Endothelial cell of umbilical vein (primary cell): ENCODE measurements at regions not wholly inside any gene's neighbourhood (a gene's known extent, or its start where the extent isn't known, plus 50 kb on each side); places are given as distances from the start of the nearest gene placed in this dataset.

Experiments used
- BruUV-seq: library from RNA; stranded (reverse); fragments of 400-500 nt; replicated peaks from 2 replicates; lab custom pipeline; 2021; lab: Mats Ljungman, UMichigan
- CTCF ChIA-PET: fragments of 300-600, 350-600 bp; sonication (Branson Sonifier 250); formaldehyde crosslinking; loops from one replicate; lab custom pipeline; 2021; ENCODE audit warnings: antibody characterized with exemption, inconsistent platforms; lab: Charles Lee
- POLR2A ChIA-PET: fragments of 300-600, 350-600 bp; sonication (Branson Sonifier 250); formaldehyde crosslinking; loops from one replicate; lab custom pipeline; 2021; ENCODE audit warnings: antibody characterized with exemption, inconsistent platforms; lab: Charles Lee
- DNase-seq: peaks from one replicate; pipeline ENCODE4 v3.0.0-alpha.2; 2011; ENCODE audit warnings: low read depth, low spot score
- FAIRE-seq: peaks from 2 replicates; lab custom pipeline; 2011; peaks lifted over from hg19 to GRCh38; lab: Jason Lieb, UNC
- H2AFZ ChIP-seq: 2 replicates; pipeline ENCODE4 v1.6.0; 2012; ENCODE audit warnings: low read depth, low read length, control low read depth, inconsistent platforms
- H3K27ac ChIP-seq: 2 replicates; pipeline ENCODE4 v1.5.1; 2011; ENCODE audit warnings: low read depth, mild to moderate bottlenecking, control low read depth, low read length, moderate library complexity; ENCODE audit not compliant: insufficient read depth
- H3K27me3 ChIP-seq, 2 experiments: 2 replicates each; pipeline versions ENCODE4 v1.6.0 to v1.6.1; 2011; ENCODE audit warnings: low read length in 2 of 2, mixed read lengths in 1 of 2; ENCODE audit not compliant: control insufficient read depth in 2 of 2, insufficient read depth in 2 of 2
- H3K36me3 ChIP-seq, 2 experiments: 2 replicates in 1 of 2; 3 replicates in 1 of 2; pipeline ENCODE4 v1.5.1; 2011; ENCODE audit warnings: low read length in 2 of 2, mild to moderate bottlenecking in 1 of 2, moderate library complexity in 1 of 2; ENCODE audit not compliant: control insufficient read depth in 2 of 2, insufficient read depth in 2 of 2; ENCODE audit errors: extremely low read depth in 1 of 2
- H3K4me1 ChIP-seq: 3 replicates; pipeline ENCODE4 v1.5.1; 2011; ENCODE audit warnings: mild to moderate bottlenecking, low read length; ENCODE audit not compliant: control insufficient read depth, insufficient read depth; ENCODE audit errors: extremely low read depth
- H3K4me2 ChIP-seq: 2 replicates; pipeline ENCODE4 v1.6.1; 2011; ENCODE audit warnings: low read length, control low read depth, mixed read lengths; ENCODE audit not compliant: insufficient read depth
- H3K4me3 ChIP-seq, 3 experiments: fragments of 200-600 bp in 1 of 3; sonication (generic), shearing (Covaris generic) in 1 of 3; replicated peaks in 1 of 3; 2 replicates each; pipeline ENCODE4 v1.5.1; 2011 to 2016; ENCODE audit warnings: control low read depth in 3 of 3, low read length in 3 of 3, mild to moderate bottlenecking in 2 of 3, inconsistent platforms in 1 of 3, low read depth in 1 of 3, moderate library complexity in 1 of 3; ENCODE audit not compliant: insufficient read depth in 1 of 3
- H3K79me2 ChIP-seq: 2 replicates; pipeline ENCODE4 v1.6.0; 2012; ENCODE audit warnings: low read length, inconsistent platforms; ENCODE audit not compliant: control insufficient read depth, insufficient read depth
- H3K9ac ChIP-seq: replicated peaks from 2 replicates; pipeline ENCODE3; 2011; ENCODE audit warnings: low read length, control low read depth; ENCODE audit not compliant: insufficient read depth; ENCODE audit errors: extremely low read depth
- H3K9me1 ChIP-seq: replicated peaks from 3 replicates; pipeline ENCODE4 v1.6.0; 2011; ENCODE audit warnings: mild to moderate bottlenecking, low read length; ENCODE audit not compliant: control insufficient read depth, insufficient read depth; ENCODE audit errors: extremely low read depth
- H3K9me3 ChIP-seq: replicated peaks from 2 replicates; pipeline ENCODE4 v1.5.1; 2012; ENCODE audit warnings: low read length, inconsistent platforms; ENCODE audit not compliant: control insufficient read depth, insufficient read depth
- H4K20me1 ChIP-seq: replicated peaks from 2 replicates; pipeline ENCODE3; 2011; ENCODE audit warnings: mild to moderate bottlenecking, low read length; ENCODE audit not compliant: control insufficient read depth, insufficient read depth; ENCODE audit errors: extremely low read depth
- CTCF ChIP-seq, 2 donors: IDR thresholded peaks; 1 replicate in 1 of 2; 2 replicates in 1 of 2; pipeline ENCODE4 v1.5.1; 2011; ENCODE audit warnings: low read length in 2 of 2, mild to moderate bottlenecking in 2 of 2, moderate library complexity in 2 of 2, control low read depth in 1 of 2, inconsistent platforms in 1 of 2, low read depth in 1 of 2; ENCODE audit not compliant: insufficient read depth in 1 of 2; ENCODE audit errors: extremely low read depth in 1 of 2
- EZH2 ChIP-seq: IDR thresholded peaks from 2 replicates; pipeline ENCODE4 v1.6.1; 2012; ENCODE audit warnings: borderline replicate concordance, low read depth, mild to moderate bottlenecking, moderate library complexity, low read length, inconsistent platforms; ENCODE audit not compliant: severe bottlenecking
- FOS ChIP-seq: IDR thresholded peaks from 2 replicates; pipeline ENCODE4 v1.6.1; 2011; ENCODE audit warnings: mild to moderate bottlenecking, low read length, moderate library complexity, borderline replicate concordance; ENCODE audit not compliant: insufficient read depth
- GATA2 ChIP-seq: IDR thresholded peaks from 2 replicates; pipeline ENCODE4 v1.7.0; 2011; ENCODE audit warnings: low read depth, mild to moderate bottlenecking, moderate library complexity, mixed read lengths, low read length; ENCODE audit not compliant: insufficient read length, insufficient read depth
- JUN ChIP-seq: IDR thresholded peaks from 2 replicates; pipeline ENCODE4 v1.6.1; 2011; ENCODE audit warnings: borderline replicate concordance, low read depth; ENCODE audit not compliant: insufficient read length, insufficient read depth
- MAX ChIP-seq: IDR thresholded peaks from 2 replicates; pipeline ENCODE4 v1.6.1; 2011; ENCODE audit not compliant: insufficient read depth, insufficient read length
- MYC ChIP-seq: IDR thresholded peaks from one replicate; pipeline ENCODE4 v1.6.1; 2011; ENCODE audit warnings: mild to moderate bottlenecking, low read depth, low read length
- dilution Hi-C: fragments of 300-500 bp; cut with MboI; formaldehyde crosslinking; loops from one replicate; pipeline ENCODE4 v1.15.0; 2019; ENCODE audit warnings: low sequenced_read_pairs; ENCODE audit not compliant: extremely low pct_ligation_motif_present
- intact Hi-C: fragments of 100-400 bp; cut with micrococcal nuclease; formaldehyde crosslinking; loops from one replicate; pipeline ENCODE4 v1.10.0; 2022

GRCh38 chr6:44667668-44668390, 280.3 kb downstream of the CDC5L start:
- no peak overlapping the region for H3K27ac ChIP-seq
- H3K4me3 ChIP-seq: no peak overlapping the region
- H3K4me2 ChIP-seq: no peak overlapping the region
- H3K79me2 ChIP-seq: no peaks in the 10 kb centered on the region
- no peaks in the 10 kb centered on the region for H3K36me3 ChIP-seq
- H3K9me3 ChIP-seq: no peaks in the 10 kb centered on the region
- POLR2A ChIA-PET: no interaction called here
- CTCF ChIA-PET: interaction anchor here (0.5 to 3.4 kb wide), 16 partner anchors 9 to 1263 kb away, joined by 3 to 25 read pairs (median 4); no protein-coding TSS in a partner anchor
- intact Hi-C loops (no loop called here), dilution Hi-C loops (no loop called here)
- no peaks in the 10 kb centered on the region for H4K20me1 ChIP-seq
- TF ChIP-seq JUN: no peak
- peak; percentile 32 to 69 for TF ChIP-seq CTCF (IDR thresholded peaks at IDR 0.05; ENCODE audit: extremely low read depth in 1 of 2, insufficient read depth in 1 of 2, low read depth in 1 of 2, low read length in 2 of 2)
- no peaks in the 10 kb centered on the region for H3K4me1 ChIP-seq
- H3K9me1 ChIP-seq: no peaks in the 10 kb centered on the region
- no TSS peak for BruUV-seq
- H3K27me3 ChIP-seq: peaks cover 3 to 5% of the 10 kb centered on the region in 2 experiments
- no peak for DNase-seq
- H3K9ac ChIP-seq: no peak overlapping the region
- H2AFZ ChIP-seq: no peak overlapping the region
- peak; percentile 4 for FAIRE-seq

- no peak for DNase-seq
- Histone ChIP-seq H3K9ac (no peak overlapping the region), H3K4me2 (no peak overlapping the region), H3K9me1 (no peaks in the 10 kb centered on the region), H3K4me1 (no peaks in the 10 kb centered on the region), H3K27ac (no peak overlapping the region), H3K9me3 (no peaks in the 10 kb centered on the region), H2AFZ (no peak overlapping the region), H4K20me1 (no peaks in the 10 kb centered on the region), H3K27me3 (peaks cover 1 to 5% of the 10 kb centered on the region in 2 experiments), H3K36me3 (no peaks in the 10 kb centered on the region), H3K79me2 (no peaks in the 10 kb centered on the region), H3K4me3 (no peak overlapping the region)
- TF ChIP-seq MAX (no peak), FOS (no peak), JUN (no peak), GATA2 (no peak), EZH2 (no peak), MYC (no peak)
- CTCF ChIA-PET: interaction anchor here (0.5 to 3.4 kb wide), 13 partner anchors 11 to 1262 kb away, joined by 3 to 25 read pairs (median 5); no protein-coding TSS in a partner anchor
- no peak for FAIRE-seq
- POLR2A ChIA-PET: no interaction called here
- dilution Hi-C loops: no loop called here
- no TSS peak for BruUV-seq
- intact Hi-C loops: no loop called here
Measured at GRCh38 chr6:44668391-44668930, 281.0 kb downstream of the CDC5L start.
